ENCODE measurements at regions not wholly inside any gene's neighbourhood (a gene's known extent, or its start where the extent isn't known, plus 50 kb on each side); places are given as distances from the start of the nearest gene placed in this dataset.

GRCh38 chr6:122207794-122208193 lies 191.7 kb upstream of the HSF2 start:
- no peak for TF ChIP-seq ZNF217 (CRISPR knock-in tag; IDR thresholded peaks at IDR 0.05)
- TF ChIP-seq CTCF (IDR thresholded peaks at IDR 0.05 in 2 of 3, conservative IDR thresholded peaks at IDR 0.05 in 1 of 3; ENCODE audit: insufficient read depth in 2 of 3, low read depth in 1 of 3, low read length in 3 of 3): no peak
- no peak for TF ChIP-seq ZBTB34 (CRISPR knock-in tag; IDR thresholded peaks at IDR 0.05)
- no peak for TF ChIP-seq ERF (CRISPR knock-in tag; IDR thresholded peaks at IDR 0.05)
- TF ChIP-seq ZNF197 (CRISPR knock-in tag; IDR thresholded peaks at IDR 0.05; ENCODE audit: low read depth): no peak
- no peak for TF ChIP-seq MYBL2 (IDR thresholded peaks at IDR 0.05; ENCODE audit: low read depth)
- TF ChIP-seq MYBL2 (CRISPR knock-in tag; IDR thresholded peaks at IDR 0.05; ENCODE audit: borderline replicate concordance): no peak
- no peak for TF ChIP-seq CHD7 (IDR thresholded peaks at IDR 0.05; ENCODE audit: low read depth, low read length)
- TF ChIP-seq E2F3 (CRISPR knock-in tag; IDR thresholded peaks at IDR 0.05): no peak
- no peak for TF ChIP-seq ZSCAN32 (CRISPR knock-in tag; IDR thresholded peaks at IDR 0.05)
- no peak for TF ChIP-seq ZSCAN29 (IDR thresholded peaks at IDR 0.05)
- no peak for TF ChIP-seq TCF15 (CRISPR knock-in tag; IDR thresholded peaks at IDR 0.05)
- no peak for TF ChIP-seq ELF4 (CRISPR knock-in tag; IDR thresholded peaks at IDR 0.05)

All from K562 (cell line).